ENCODE measurements at regions not wholly inside any gene's neighbourhood (a gene's known extent, or its start where the extent isn't known, plus 50 kb on each side); places are given as distances from the start of the nearest gene placed in this dataset.
"Not testable (repeated sequence)": the region's sequence is repeated elsewhere in the genome, so short reads cannot be mapped to it uniquely, and the experiment has no call there.

GRCh38 chr1:87986130-87986866 lies 657.6 kb downstream of the LMO4 start:
- intact Hi-C loops (cut with DNase I), result no loop called here
- H3K4me1 ChIP-seq, result no peaks in the 10 kb centered on the region
- WGBS, 4 donors, result 80 to 85% (median 84%) methylated on average over 6 of the region's 6 CpGs
- DNase-seq (no peak), ATAC-seq (no peak)
- H3K27ac ChIP-seq, result no peak overlapping the region
- H3K36me3 ChIP-seq, result no peaks in the 10 kb centered on the region
- TF ChIP-seq CTCF (IDR thresholded peaks at IDR 0.05) (no peak), POLR2A (IDR thresholded peaks at IDR 0.05) (no peak)
- no peaks in the 10 kb centered on the region for H3K9me3 ChIP-seq
- no peak overlapping the region for H3K4me3 ChIP-seq
- H3K27me3 ChIP-seq, result peaks cover 0 to 7% (median 0%) of the 10 kb centered on the region in 9 donors

- Histone ChIP-seq H3K36me3 (no peaks in the 10 kb centered on the region), H3K4me1 (no peaks in the 10 kb centered on the region), H3K27me3 (peaks cover 0 to 7% (median 0%) of the 10 kb centered on the region in 9 donors), H3K4me3 (no peak overlapping the region), H3K9me3 (no peaks in the 10 kb centered on the region), H3K27ac (no peak overlapping the region)
- ATAC-seq (no peak), DNase-seq (no peak)
- 62 to 89% (median 78%) methylated on average over 2 of the region's 2 CpGs for WGBS, 4 donors
- TF ChIP-seq CTCF (IDR thresholded peaks at IDR 0.05), result no peak
- intact Hi-C loops (cut with DNase I), result no loop called here
These were observed 660.7 kb downstream of the LMO4 start for GRCh38 chr1:87989346-87989745.

- ATAC-seq; H3K27me3 ChIP-seq; H3K4me1 ChIP-seq; H3K36me3 ChIP-seq; H3K4me3 ChIP-seq; H3K27ac ChIP-seq; DNase-seq; H3K9me3 ChIP-seq; intact Hi-C loops (cut with DNase I): not testable (repeated sequence)
- 85 to 92% (median 89%) methylated on average over 5 of the region's 5 CpGs for WGBS, 4 donors
These were observed 663.9 kb downstream of the LMO4 start for GRCh38 chr1:87992536-87992935.

GRCh38 chr1:87993051-87993450 lies 664.4 kb downstream of the LMO4 start:
- no peak overlapping the region for H3K27ac ChIP-seq
- H3K9me3 ChIP-seq, result no peaks in the 10 kb centered on the region
- no peak overlapping the region for H3K4me3 ChIP-seq
- peaks cover 0 to 4% (median 0%) of the 10 kb centered on the region in 9 donors for H3K27me3 ChIP-seq
- DNase-seq (no peak), ATAC-seq (no peak)
- no peaks in the 10 kb centered on the region for H3K4me1 ChIP-seq
- H3K36me3 ChIP-seq, result no peaks in the 10 kb centered on the region
- intact Hi-C loops (cut with DNase I), result no loop called here
- no peak for TF ChIP-seq POLR2A (IDR thresholded peaks at IDR 0.05)
- no peak for TF ChIP-seq CTCF (IDR thresholded peaks at IDR 0.05)
- 38 to 55% (median 43%) methylated on average over 4 of the region's 4 CpGs for WGBS, 4 donors

GRCh38 chr1:87999852-88000251 lies 671.2 kb downstream of the LMO4 start:
- no peaks in the 10 kb centered on the region for H3K27me3 ChIP-seq
- intact Hi-C loops (cut with DNase I), result no loop called here
- no peaks in the 10 kb centered on the region for H3K4me1 ChIP-seq
- ATAC-seq (no peak), DNase-seq (no peak)
- no peak overlapping the region for H3K27ac ChIP-seq
- WGBS, 4 donors, result 81 to 86% (median 83%) methylated on average over 6 of the region's 6 CpGs
- TF ChIP-seq POLR2A (IDR thresholded peaks at IDR 0.05), result no peak
- no peaks in the 10 kb centered on the region for H3K36me3 ChIP-seq
- H3K4me3 ChIP-seq, result no peak overlapping the region
- no peaks in the 10 kb centered on the region for H3K9me3 ChIP-seq
